Left renal cortex interstitium (tissue), 4 donors: ENCODE measurements at regions not wholly inside any gene's neighbourhood (a gene's known extent, or its start where the extent isn't known, plus 50 kb on each side); places are given as distances from the start of the nearest gene placed in this dataset.
"Not testable (repeated sequence)": the region's sequence is repeated elsewhere in the genome, so short reads cannot be mapped to it uniquely, and the experiment has no call there.

Source experiments
- DNase-seq, 4 donors: peaks; one replicate each; pipeline ENCODE4 v3.0.0-alpha.2; 2013; ENCODE audit warnings: low read depth in 4 of 4, low spot score in 2 of 4, missing footprints in 1 of 4

DNA sequence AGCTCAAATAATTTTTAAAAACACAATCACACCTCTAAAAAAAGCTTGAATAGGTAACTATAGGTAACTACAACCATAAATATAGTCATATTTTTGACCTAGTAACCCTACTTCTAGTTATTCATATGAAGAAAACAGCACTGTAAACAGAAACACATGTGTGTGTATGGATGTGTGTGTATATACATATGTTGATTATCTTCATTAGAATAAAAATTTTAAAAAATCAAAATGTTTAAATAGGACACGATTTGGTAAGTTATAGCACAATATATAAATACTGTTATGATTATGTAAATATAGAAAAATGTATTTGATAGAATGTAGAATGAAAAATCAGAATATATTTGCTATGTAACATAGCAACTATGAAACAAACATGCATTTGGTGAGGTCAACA is 258.1 kb upstream of the GK2 start:
- DNase-seq: no peak

DNA sequence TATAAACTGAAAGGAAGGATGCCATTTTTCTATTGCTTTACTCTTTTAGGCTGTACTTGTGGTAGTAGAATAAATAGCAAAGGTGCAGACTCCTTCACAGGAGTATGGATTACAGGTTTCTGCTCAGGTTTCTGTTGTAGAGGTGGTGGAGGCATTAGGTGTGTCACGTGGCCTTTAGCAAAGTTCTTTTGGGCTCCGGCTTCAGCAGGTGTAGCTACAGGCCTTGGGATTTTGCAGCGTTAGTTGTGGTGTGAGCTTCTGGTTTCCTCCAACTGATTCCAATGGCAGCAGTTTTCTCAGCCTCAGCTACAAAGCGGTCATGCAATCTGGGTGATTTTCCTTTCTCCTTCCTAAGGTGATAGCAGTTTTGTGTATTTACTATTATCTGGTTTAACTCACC is 255.8 kb upstream of the GK2 start:
- no peak for DNase-seq

DNA sequence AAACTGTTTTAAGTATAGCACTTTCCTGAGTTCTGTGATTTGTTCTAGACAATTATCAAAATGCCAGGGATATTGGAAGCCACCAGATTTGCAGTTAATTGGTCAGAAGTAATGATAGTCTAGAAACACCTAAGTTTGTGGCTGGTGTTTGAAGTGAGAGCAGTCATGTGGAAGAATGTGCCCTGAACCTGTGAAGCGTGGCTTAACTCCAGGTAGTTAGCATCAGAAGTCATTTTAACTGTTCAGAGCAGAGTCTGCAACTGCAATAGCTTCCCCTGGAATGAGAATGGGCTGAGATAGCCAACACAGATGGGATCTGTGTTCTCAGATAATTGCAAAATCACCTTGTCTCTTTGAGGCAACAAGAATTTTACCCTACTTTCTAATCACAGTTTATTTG is 255.1 kb upstream of the GK2 start:
- no peak for DNase-seq

DNA sequence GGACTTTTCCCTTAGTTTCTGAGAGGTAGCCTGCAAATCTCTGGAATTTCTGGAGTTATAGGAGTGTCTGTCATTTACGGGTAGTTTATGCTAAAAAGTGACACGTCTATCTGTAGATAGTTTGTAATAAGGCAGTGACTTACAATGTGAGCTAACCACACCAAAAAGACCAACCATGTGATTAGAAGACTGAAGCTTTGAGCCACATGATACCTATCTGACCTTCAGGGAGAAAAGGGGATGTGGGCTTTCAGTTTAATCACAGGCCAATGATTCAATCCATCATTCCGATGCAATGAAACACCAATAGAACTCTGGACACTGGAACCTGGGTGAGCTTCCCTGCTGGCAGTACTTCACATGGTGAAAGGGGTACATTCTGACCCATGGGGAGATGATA is 254.6 kb upstream of the GK2 start:
- DNase-seq: no peak

DNA sequence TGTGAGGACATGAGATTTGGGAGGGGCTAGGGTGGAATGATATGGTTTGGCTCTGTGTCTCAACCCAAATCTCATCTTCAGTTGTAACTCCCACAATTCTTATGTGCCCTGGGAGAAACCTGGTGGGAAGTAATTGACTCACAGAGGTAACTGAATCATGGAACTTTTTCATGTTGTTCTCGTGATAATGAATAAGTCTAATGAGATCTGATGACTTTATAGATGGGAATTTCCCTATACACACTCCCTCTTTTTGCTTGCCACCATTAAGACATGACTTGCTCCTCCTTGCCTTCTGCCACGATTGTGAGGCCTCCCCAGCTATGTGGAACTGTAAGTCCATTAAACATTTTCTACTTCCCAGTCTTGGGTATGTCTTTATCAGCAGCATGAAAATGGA is 253.2 kb upstream of the GK2 start:
- no peak for DNase-seq

DNA sequence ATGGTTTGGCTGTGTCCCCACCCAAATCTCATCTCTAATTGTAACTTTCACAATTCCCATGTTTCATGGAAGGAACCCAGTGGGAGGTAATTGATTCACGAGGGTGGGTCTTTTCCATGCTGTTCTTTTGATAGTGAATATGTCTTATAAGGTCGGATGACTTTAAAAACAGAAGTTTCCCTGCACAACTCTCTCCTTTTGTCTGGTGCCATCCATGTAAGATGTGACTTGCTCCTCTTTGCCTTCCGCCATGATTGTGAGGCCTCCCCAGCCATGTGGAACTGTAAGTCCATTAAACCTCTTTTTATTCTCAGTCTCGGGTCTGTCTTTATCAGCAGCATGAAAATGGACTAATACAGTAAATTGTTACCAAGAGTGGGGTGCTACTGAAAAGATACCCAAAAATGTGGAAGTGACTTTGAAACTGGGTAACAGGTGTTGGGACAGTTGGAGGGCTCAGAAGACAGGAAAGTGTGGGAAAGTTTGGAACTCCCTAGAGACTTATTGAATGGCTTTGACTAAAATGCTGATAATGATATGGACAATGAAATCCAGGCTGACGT is 251.4 kb upstream of the GK2 start:
- not testable (repeated sequence) for DNase-seq

DNA sequence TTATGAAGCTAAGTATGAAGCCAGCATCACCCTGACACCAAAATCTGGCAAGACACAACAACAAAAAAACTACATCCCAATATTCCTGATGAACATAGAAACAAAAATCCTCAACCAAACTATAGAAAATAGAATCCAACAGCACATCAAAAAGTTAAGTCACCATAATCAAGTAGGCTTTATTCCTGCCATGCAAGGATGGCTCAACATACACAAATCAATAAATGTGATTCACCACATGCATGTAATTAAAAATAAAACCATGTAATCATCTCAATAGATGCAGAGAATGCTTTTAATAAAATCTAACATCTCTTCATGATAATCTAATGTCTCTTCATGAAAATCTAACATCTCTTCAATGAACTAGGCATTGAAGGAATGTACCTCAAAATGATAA is 249.4 kb upstream of the GK2 start:
- DNase-seq: no peak

DNA sequence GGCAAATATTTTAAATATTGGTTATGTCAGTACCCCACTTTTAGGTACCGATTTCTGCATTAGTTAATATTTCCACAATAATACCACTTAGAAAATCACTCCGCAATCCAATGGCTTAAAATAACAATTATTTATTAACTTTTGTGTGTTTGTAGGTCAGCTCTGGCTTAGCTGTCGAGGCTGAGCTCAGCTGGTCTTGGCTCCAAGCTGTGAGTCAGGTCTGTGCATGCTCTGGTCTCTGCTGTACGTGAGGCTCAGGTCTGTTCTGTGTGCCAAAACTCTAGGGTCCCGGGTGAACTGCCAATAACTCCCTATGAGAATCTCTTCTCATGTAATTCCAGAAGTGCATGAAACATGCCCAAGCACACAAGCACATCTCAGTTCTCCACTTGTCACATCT is 245.8 kb upstream of the GK2 start:
- DNase-seq: no peak

DNA sequence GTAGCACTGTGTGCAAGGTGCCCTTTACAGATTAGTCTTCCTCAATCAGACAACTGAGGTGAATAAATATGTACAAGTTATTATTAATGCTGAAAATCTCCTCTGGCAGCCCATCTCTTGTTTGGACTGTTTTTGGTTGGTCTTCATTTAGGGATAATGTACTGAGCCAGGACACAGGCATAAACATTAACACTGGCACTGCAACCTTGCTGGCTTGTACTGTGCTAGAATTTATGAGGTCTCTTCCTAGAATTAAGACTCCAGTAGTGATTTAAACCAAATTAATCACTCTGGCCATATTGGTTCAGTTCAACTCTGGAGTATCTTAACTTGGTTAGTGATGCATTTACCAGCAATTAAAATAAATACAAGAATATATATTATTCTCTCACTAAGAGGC is 244.7 kb upstream of the GK2 start:
- DNase-seq: no peak

DNA sequence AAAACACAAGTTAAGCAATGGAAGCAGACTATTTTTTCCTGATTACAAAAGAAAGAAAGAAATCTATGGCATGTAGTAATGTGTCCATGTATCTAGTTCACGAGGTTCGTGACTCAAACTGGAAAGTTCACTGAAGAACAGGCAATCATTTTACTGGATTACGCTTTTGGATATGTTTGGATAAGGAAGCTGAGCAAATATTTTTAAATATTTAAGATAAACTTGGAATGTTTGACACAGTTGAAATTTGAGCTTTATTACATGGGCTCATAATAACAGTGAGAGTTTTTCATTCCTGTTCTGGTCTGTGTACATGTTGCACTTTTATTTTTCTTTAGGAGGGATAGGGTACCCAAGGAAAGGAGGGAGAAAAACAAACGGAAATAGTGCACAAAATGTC is 244.2 kb upstream of the GK2 start:
- no peak for DNase-seq

DNA sequence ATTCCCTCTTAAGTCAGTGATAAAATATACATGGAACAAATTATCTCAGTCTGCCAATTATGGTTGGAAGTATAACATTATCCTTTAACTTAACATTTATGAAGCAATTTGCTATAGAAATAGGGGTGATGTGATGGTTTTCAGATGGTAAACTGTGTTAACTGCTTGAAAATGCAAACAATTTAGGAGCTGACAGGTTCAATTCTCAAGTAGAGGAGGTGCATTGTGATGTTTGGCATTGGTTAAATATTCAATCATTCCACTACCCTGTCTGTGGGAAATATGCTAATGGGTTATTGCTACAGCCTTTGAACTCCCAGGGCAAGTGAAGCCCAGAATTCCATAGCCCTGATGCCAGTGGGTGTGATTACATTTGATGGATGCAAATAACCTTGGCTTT is 243.4 kb upstream of the GK2 start:
- DNase-seq: no peak

DNA sequence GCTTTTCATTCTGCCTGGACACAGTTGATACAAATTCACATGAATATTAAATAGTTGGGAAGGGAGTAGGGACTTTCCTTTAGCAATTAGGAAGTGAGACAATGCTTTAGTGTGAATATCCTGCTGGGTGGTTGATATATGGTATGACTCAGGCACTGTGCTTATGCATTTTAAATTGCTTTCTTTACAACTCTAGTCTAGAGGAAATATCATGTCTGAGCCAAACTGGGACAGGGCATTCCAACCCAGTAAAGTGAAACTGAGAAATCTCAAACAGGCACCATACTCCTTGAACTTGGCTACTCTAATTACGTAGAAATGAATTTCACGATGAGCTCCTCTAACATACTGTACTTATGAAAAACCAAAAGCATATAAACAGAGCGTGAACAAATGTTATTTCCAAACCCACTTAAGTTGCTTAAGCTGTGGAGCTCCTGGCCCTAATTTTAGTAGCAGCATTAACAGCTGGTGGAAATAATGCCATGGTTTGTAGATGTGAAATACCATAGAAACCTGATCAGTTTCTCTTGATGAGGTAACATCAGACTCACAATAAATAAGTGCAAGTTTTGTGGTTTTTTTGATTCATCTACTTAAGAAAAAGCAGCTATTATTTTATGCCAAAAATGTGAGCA is 242.9 kb upstream of the GK2 start:
- no peak for DNase-seq

DNA sequence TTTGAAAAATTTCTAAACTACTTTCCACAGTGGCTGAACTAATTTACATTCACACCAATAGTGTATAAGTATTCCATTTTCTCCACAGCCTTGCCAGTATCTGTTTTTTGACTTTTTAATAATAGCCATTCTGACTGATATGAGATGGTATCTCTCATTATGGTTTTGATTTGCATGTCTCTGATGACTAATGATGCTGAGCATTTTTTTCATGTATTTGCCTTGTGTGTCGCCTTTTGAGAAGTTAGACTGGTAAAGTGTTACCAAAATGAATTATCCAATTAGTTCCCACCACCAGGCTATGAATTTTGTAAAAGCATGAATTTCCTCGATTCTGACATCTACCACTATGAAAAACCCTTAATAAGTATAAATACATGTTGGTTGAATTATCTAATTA is 242.2 kb upstream of the GK2 start:
- no peak for DNase-seq

DNA sequence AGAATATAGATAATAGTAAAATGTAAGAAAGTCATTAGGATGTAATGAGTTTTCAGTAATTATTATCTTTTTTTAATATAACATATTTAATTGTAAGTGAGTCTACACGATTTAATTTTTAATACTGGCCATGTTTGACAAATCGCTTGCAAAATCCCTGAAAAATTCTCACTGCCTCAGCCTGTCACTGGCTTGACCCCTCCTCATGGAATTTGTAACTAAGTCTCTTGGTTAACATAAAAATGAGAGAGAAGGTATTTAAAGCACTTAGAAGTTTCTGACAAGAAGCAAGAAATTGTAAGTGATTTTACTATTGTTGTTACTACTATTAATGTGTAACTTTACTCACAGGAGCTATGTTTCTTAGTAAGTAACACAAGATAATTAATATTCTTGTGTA is 237.9 kb upstream of the GK2 start:
- no peak for DNase-seq

DNA sequence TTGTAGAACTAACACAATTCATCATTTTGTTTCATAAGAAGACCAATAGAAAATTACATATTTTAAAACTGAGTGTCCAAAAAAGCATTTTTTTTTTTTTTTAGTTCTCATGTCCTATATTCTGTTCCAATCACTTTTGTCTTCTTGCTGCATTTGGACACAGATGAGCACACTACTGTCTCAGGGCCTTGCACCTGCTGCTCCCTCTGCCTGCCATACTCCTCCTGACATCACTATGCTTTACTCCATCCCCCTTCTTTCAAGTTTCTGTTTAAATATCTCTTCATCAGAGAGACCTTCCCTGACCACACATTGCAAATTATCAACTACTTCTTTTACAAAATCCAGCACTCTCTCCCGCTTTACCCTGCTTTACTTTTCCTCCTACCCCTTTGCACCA is 230.7 kb upstream of the GK2 start:
- no peak for DNase-seq

DNA sequence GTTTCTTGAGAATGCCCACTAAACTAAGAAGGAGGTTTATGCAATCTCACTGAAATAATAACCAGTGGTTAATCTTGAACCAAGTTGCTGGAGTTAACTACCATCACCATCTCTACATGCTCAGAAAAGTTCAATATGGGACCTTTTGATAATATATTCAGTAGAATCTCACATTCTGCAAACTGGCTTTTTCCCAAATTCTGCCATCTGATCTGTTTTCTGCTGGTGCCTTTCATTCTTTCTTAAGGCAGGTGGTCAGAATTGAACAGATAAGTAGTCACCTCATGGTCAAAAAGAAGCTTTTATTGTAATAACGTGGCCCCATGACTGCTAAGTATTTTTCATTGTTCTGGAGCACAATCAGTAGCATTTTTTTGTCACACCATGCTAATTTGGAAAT is 229.0 kb upstream of the GK2 start:
- DNase-seq: no peak

DNA sequence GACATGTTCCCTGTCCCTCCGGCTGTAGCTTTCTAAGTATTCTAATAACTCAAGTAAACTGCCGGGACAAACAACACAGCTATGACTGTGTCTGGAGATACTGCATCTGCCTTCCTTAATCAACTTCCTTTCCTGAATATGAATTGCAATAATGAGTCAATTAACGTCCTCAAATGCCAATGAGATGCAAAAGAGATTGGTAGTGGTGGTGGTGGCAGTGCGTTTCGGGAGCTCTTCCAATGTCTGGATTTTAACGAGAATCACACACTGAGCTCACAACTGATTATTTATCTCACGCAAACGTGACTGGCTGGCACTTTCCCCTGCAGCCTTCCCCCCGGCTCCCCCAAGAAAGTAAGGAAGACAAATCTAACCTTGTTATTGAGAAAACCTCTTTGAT is 226.1 kb upstream of the GK2 start:
- no peak for DNase-seq

DNA sequence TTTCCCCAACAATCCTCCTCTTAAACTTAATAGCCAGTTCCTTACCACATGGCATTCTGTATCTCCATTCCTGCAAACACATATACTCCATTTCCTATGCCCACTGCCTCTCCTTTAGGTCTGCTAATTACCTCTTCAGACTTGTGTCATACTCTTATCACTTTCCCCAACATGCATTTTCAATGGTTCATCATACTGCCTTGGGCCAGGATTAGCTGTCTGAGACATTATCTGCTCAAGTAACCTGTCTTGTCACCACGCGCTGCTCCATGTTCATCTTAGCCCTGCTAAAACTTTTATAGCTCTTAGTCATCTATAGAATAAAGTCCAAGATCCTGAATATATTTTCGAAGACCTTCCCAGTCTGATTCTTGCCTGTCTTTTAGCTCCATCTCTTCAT is 224.1 kb upstream of the GK2 start:
- DNase-seq: no peak

DNA sequence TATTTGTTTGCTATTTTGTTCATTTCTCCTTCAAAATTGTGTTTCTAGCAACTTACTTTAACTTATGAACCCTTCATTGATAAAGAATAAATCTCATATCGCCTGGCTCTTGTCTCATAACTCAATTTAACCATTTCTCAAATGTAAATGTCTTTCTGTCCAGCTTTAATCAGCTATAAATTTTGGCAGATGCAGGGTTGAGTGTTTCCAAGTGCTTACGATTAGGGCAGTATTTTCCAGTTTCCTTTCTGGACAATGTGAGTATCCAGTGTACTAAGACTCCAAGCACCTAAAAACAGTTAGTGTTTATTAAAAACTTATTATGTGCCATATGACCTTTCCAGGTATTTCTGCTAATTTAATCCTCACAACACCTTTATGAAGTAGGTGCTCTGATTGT is 218.6 kb upstream of the GK2 start:
- no peak for DNase-seq

DNA sequence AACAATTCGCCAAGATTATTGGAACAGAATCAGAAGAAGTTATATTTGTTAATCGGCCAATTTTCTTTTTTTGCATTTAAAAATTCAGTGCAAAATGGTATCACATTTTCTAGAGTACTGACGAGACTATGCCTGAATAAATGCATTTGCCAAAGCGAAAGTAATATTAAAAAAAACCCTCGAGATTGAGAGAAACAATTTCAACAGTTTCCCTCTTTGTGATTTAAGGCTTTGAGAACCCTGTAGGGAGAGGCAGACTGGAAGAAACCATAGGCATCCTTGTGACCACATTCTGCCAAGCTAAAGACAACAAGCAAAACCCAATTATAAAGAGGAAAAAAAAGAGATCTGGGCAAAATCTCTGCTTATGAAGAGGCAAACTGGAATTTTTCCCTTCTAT is 218.1 kb upstream of the GK2 start:
- DNase-seq: no peak

DNA sequence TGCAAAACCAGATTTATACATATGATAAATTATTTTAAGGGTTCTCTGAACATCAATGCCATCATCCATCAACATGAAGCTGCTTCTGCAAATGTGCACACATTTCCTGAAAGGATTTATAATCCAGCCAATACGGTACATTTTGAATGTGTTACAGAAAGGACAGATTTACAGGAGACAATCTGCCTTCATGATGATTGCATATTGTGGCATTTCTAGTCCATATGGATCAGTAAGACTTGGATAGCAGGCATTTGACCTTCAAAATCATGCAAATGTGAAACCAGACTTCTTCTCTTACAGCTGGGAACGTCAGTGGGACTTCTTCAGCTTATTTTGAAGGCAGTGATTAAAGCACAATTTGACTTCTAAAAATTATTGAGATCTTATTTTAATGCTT is 217.3 kb upstream of the GK2 start:
- no peak for DNase-seq

DNA sequence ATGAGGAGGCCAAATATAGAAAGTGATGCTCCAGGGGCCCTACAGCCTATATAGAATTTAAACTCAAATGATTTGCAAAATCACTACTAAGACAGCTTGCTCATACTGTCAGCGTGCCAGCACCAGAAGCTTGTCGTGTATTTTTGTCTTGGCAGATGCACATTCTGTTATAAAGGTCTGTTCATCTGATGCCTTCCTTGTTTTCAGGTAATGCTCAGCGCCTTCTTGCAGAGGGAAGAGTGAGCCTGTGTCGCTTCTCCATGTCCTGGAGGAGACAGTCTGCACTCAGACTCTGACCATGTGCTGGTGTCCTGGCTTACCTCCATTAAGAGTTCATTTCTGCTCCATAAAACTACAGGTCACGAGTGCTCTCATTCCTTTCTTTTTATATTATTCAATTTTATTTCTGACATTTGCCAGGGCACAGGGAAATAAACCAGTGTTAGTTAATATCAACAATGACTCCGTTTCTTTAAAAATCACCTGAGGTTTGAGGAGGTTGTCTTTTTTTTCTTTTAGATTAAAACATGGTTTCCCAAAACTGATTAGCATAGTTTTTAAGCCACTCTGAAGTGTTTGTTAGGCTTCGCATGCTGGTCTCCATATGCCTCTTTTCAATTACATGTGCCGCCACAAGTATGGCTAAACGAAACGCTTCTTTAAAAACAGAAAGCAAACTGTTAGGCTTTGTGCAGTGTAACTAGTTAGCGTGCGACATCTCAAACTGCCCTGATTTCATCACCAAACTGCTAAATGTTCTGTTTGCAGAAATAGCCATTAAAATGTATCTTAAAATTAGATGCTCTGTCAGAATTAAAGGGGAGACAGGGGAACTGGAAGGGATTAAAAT is 215.2 kb upstream of the GK2 start:
- DNase-seq: no peak
